B cell (primary cell): ENCODE measurements at regions not wholly inside any gene's neighbourhood (a gene's known extent, or its start where the extent isn't known, plus 50 kb on each side); places are given as distances from the start of the nearest gene placed in this dataset.

Source experiments
- ATAC-seq: fragments of 200-7000 bp; cut with Tn5 transposase; one replicate; pipeline ENCODE4 v1.10.0; 2021; ENCODE audit warnings: low read depth, mild to moderate bottlenecking, moderate number of reproducible peaks, moderate library complexity
- CTCF ChIA-PET: fragments of 350-600 bp; sonication (Branson Sonifier 250); formaldehyde crosslinking; loops from one replicate; lab custom pipeline; 2021; ENCODE audit warnings: antibody characterized with exemption, inconsistent platforms; lab: Charles Lee
- POLR2A ChIA-PET: fragments of 350-600 bp; sonication (Branson Sonifier 250); formaldehyde crosslinking; loops from one replicate; lab custom pipeline; 2021; ENCODE audit warnings: antibody characterized with exemption; lab: Charles Lee
- DNase-seq: peaks from one replicate; pipeline ENCODE4 v3.0.0; 2013
- H2AFZ ChIP-seq: 2 replicates; pipeline ENCODE4 v1.6.1; 2012; ENCODE audit warnings: mild to moderate bottlenecking, low read depth, low read length; ENCODE audit not compliant: insufficient read depth, poor library complexity, severe bottlenecking
- H3K27ac ChIP-seq, 2 donors: 1 replicate in 1 of 2; 2 replicates in 1 of 2; pipeline ENCODE4 v1.5.1; 2012 to 2013; ENCODE audit warnings: low read length in 2 of 2, mild to moderate bottlenecking in 2 of 2, moderate library complexity in 1 of 2
- H3K27me3 ChIP-seq, 4 experiments: fragments of 200-600 bp in 1 of 4; sonication (generic) in 1 of 4; replicated peaks in 1 of 4; 1 replicate in 2 of 4; 2 replicates in 2 of 4; pipeline versions ENCODE4 v1.6.1 to v1.7.0; 2013 to 2016; ENCODE audit warnings: low read length in 3 of 4, mild to moderate bottlenecking in 2 of 4, mixed read lengths in 1 of 4, moderate library complexity in 1 of 4; ENCODE audit not compliant: insufficient read depth in 4 of 4, control insufficient read depth in 3 of 4; ENCODE audit errors: control extremely low read depth in 1 of 4
- H3K36me3 ChIP-seq, 2 experiments: replicated peaks in 1 of 2; 1 replicate in 1 of 2; 2 replicates in 1 of 2; pipeline versions ENCODE4 v1.6.1 to v1.7.1; 2013; ENCODE audit warnings: low read length in 1 of 2; ENCODE audit not compliant: insufficient read depth in 2 of 2, control insufficient read depth in 1 of 2; ENCODE audit errors: control extremely low read depth in 1 of 2, extremely low read depth in 1 of 2
- H3K4me1 ChIP-seq, 2 donors: fragments of 200-600 bp in 1 of 2; sonication (generic) in 1 of 2; 1 replicate in 1 of 2; 2 replicates in 1 of 2; pipeline versions ENCODE4 v1.5.1 to v1.6.1; 2013 to 2017; ENCODE audit warnings: low read length in 2 of 2; ENCODE audit not compliant: control insufficient read depth in 2 of 2, insufficient read depth in 2 of 2
- H3K4me2 ChIP-seq: replicated peaks from 2 replicates; pipeline ENCODE3; 2012; ENCODE audit warnings: mild to moderate bottlenecking, low read depth, low read length; ENCODE audit not compliant: poor library complexity, severe bottlenecking
- H3K4me3 ChIP-seq, 5 experiments: fragments of 200-600 bp in 1 of 5; sonication (generic) in 1 of 5; 1 replicate in 3 of 5; 2 replicates in 2 of 5; pipeline versions ENCODE4 v1.5.1 to v1.7.0; 2011 to 2016; ENCODE audit warnings: low read length in 4 of 5, mild to moderate bottlenecking in 4 of 5, low read depth in 2 of 5, control low read depth in 1 of 5, moderate library complexity in 1 of 5; ENCODE audit not compliant: insufficient read depth in 1 of 5; ENCODE audit errors: control extremely low read depth in 1 of 5, extremely low read depth in 1 of 5
- H3K79me2 ChIP-seq: fragments of 200-600 bp; sonication (generic); one replicate; pipeline ENCODE4 v1.6.0; 2016; ENCODE audit warnings: low read length; ENCODE audit not compliant: control insufficient read depth, insufficient read depth
- H3K9ac ChIP-seq: fragments of 200-600 bp; sonication (generic); 2 replicates; pipeline ENCODE4 v1.6.1; 2017; ENCODE audit warnings: mild to moderate bottlenecking, low read length, moderate library complexity
- H3K9me3 ChIP-seq, 3 donors: one replicate each; pipeline versions ENCODE4 v1.6.1 to v1.7.1; 2013; ENCODE audit warnings: low read length in 2 of 3; ENCODE audit not compliant: control insufficient read depth in 2 of 3, insufficient read depth in 1 of 3; ENCODE audit errors: control extremely low read depth in 1 of 3
- H4K20me1 ChIP-seq: 2 replicates; pipeline ENCODE4 v1.6.0; 2012; ENCODE audit warnings: mild to moderate bottlenecking, low read length; ENCODE audit not compliant: insufficient read depth, control insufficient read depth, poor library complexity, severe bottlenecking
- H3K27ac Mint-ChIP-seq: one replicate; pipeline ENCODE4 v1.8.0; 2021; ENCODE audit warnings: mixed read lengths
- H3K27me3 Mint-ChIP-seq: one replicate; pipeline ENCODE4 v1.8.0; 2021; ENCODE audit warnings: mixed read lengths
- H3K4me1 Mint-ChIP-seq: one replicate; pipeline ENCODE4 v1.8.0; 2021; ENCODE audit warnings: mixed read lengths
- H3K4me3 Mint-ChIP-seq: one replicate; pipeline ENCODE4 v1.8.0; 2021; ENCODE audit warnings: mixed read lengths
- H3K9me3 Mint-ChIP-seq: one replicate; pipeline ENCODE4 v1.8.0; 2022; ENCODE audit warnings: mixed read lengths; ENCODE audit not compliant: insufficient read depth
- CTCF ChIP-seq: fragments of 200-600 bp; IDR thresholded peaks from one replicate; pipeline ENCODE4 v1.8.0; 2022; ENCODE audit warnings: antibody characterized with exemption, mild to moderate bottlenecking
- EZH2 ChIP-seq: IDR thresholded peaks from 2 replicates; pipeline ENCODE4 v1.6.1; 2012; ENCODE audit warnings: borderline replicate concordance, low read depth, mild to moderate bottlenecking, moderate library complexity, low read length; ENCODE audit not compliant: insufficient read depth, poor library complexity, severe bottlenecking
- WGBS: methylation state at CpG from one replicate; pipeline ENCODE4 v1.1.5; 2013; ENCODE audit warnings: missing lambda C conversion rate; ENCODE audit not compliant: insufficient coverage; 5-methylcytosine and 5-hydroxymethylcytosine counted together
- intact Hi-C: fragments of 100-400 bp; cut with micrococcal nuclease; formaldehyde crosslinking; loops from one replicate; pipeline ENCODE4 v1.10.0; 2022

GRCh38 chr4:95603393-95603792 lies 54.6 kb upstream of the UNC5C start:
- ChIA-PET POLR2A (no interaction called here), CTCF (no interaction called here)
- Mint-ChIP-seq H3K27ac (no peak overlapping the region), H3K4me1 (no peaks in the 10 kb centered on the region), H3K27me3 (no peaks in the 10 kb centered on the region), H3K9me3 (peaks cover 3% of the 10 kb centered on the region), H3K4me3 (no peak overlapping the region)
- H3K36me3 ChIP-seq, result no peaks in the 10 kb centered on the region
- no peak overlapping the region for H3K4me3 ChIP-seq
- no peaks in the 10 kb centered on the region for H3K79me2 ChIP-seq
- H3K27ac ChIP-seq, result no peak overlapping the region
- TF ChIP-seq CTCF, result no peak
- TF ChIP-seq EZH2, result no peak
- H3K4me2 ChIP-seq, result no peak overlapping the region
- no peaks in the 10 kb centered on the region for H4K20me1 ChIP-seq
- no peak for ATAC-seq
- no peak overlapping the region for H2AFZ ChIP-seq
- DNase-seq, result no peak
- no peak overlapping the region for H3K9ac ChIP-seq
- intact Hi-C loops, result no loop called here
- H3K27me3 ChIP-seq, result no peaks in the 10 kb centered on the region
- WGBS, result no CpG with 5 or more reads among the region's 4 CpGs
- H3K9me3 ChIP-seq, result peaks cover 0 to 6% (median 0%) of the 10 kb centered on the region in 3 donors
- no peaks in the 10 kb centered on the region for H3K4me1 ChIP-seq

DNA sequence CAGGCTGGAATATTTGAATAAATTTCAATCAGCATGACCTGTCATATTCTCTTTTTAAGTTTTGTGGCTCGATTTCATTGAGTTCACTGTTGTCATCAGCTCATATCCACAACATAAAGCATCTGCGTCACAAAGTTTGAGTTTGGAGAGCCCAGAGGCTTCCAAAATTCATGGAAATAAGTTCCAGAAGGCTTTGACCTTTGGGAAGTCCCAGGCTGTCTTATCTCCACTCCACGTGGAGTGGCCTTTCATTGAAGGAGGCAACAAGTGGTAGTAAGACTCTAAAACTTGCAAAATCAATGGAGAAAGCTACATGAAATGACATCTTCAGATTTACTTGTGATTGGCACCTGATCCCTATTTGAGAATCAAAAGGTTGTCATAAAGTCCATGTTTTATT lies 54.1 kb upstream of the UNC5C start:
- Histone ChIP-seq H2AFZ (no peak overlapping the region), H4K20me1 (no peaks in the 10 kb centered on the region), H3K79me2 (no peaks in the 10 kb centered on the region), H3K9ac (no peak overlapping the region), H3K36me3 (no peaks in the 10 kb centered on the region), H3K4me1 (no peaks in the 10 kb centered on the region), H3K27ac (no peak overlapping the region), H3K4me3 (no peak overlapping the region), H3K27me3 (no peaks in the 10 kb centered on the region), H3K9me3 (peaks cover 0 to 3% (median 0%) of the 10 kb centered on the region in 3 donors), H3K4me2 (no peak overlapping the region)
- Mint-ChIP-seq H3K4me3 (no peak overlapping the region), H3K9me3 (peaks cover 3% of the 10 kb centered on the region), H3K27ac (no peak overlapping the region), H3K27me3 (no peaks in the 10 kb centered on the region), H3K4me1 (no peaks in the 10 kb centered on the region)
- intact Hi-C loops, result no loop called here
- no peak for DNase-seq
- ATAC-seq, result no peak
- ChIA-PET POLR2A (no interaction called here), CTCF (no interaction called here)
- TF ChIP-seq EZH2, result no peak
- TF ChIP-seq CTCF, result no peak
- no CpG with 5 or more reads among the region's 3 CpGs for WGBS
